ENCODE measurements at regions not wholly inside any gene's neighbourhood (a gene's known extent, or its start where the extent isn't known, plus 50 kb on each side); places are given as distances from the start of the nearest gene placed in this dataset.

GRCh38 chr14:101185946-101186345, 282.4 kb upstream of the RTL1 start:
- no peak overlapping the region for H3K4me2 ChIP-seq (ENCODE audit: low read length)
- H3K27ac ChIP-seq (ENCODE audit: low read length), result no peak overlapping the region
- no peak overlapping the region for H3K4me3 ChIP-seq (ENCODE audit: low read length)
- H3K27me3 ChIP-seq (ENCODE audit: insufficient read depth, low read depth, low read length), result no peaks in the 10 kb centered on the region
- no peaks in the 10 kb centered on the region for H4K20me1 ChIP-seq (ENCODE audit: insufficient read depth)
- H3K36me3 ChIP-seq (ENCODE audit: insufficient read depth, low read length), result no peaks in the 10 kb centered on the region
- H3K9me3 ChIP-seq (ENCODE audit: low read length), result no peaks in the 10 kb centered on the region
- H3K9ac ChIP-seq (ENCODE audit: low read length), result no peak overlapping the region
- TF ChIP-seq REST (IDR thresholded peaks at IDR 0.05; ENCODE audit: borderline replicate concordance), result no peak
- no peak for TF ChIP-seq MXI1 (conservative IDR thresholded peaks at IDR 0.05; ENCODE audit: poor library complexity, severe bottlenecking)
- TF ChIP-seq POLR2AphosphoS5 (IDR thresholded peaks at IDR 0.05), result no peak
- no peak for TF ChIP-seq RAD21 (conservative IDR thresholded peaks at IDR 0.05)
- no peak for TF ChIP-seq TAF1 (IDR thresholded peaks at IDR 0.05; ENCODE audit: low read depth)
- no peak for TF ChIP-seq SMC3 (conservative IDR thresholded peaks at IDR 0.05; ENCODE audit: poor library complexity)
- no peak for TF ChIP-seq EP300 (conservative IDR thresholded peaks at IDR 0.05; ENCODE audit: poor library complexity, severe bottlenecking)
- TF ChIP-seq EZH2 (IDR thresholded peaks at IDR 0.05; ENCODE audit: borderline replicate concordance, insufficient read depth, low read length, poor library complexity, severe bottlenecking), result no peak
- TF ChIP-seq CTCF (IDR thresholded peaks at IDR 0.05; ENCODE audit: poor library complexity, severe bottlenecking), result no peak
- no peaks in the 10 kb centered on the region for H3K79me2 ChIP-seq (replicated peaks; ENCODE audit: insufficient read depth, low read length)
- H3K9me2 ChIP-seq (ENCODE audit: insufficient read depth, low read length), result no peaks in the 10 kb centered on the region
- peaks cover 5% of the 10 kb centered on the region for H3F3A ChIP-seq (ENCODE audit: insufficient read depth, low read length, poor library complexity, severe bottlenecking)
- no peak overlapping the region for H2AFZ ChIP-seq (ENCODE audit: low read depth, low read length)

GRCh38 chr14:101186544-101186943, 283.0 kb upstream of the RTL1 start:
- Histone ChIP-seq H4K20me1 (ENCODE audit: insufficient read depth) (no peaks in the 10 kb centered on the region), H3K79me2 (replicated peaks; ENCODE audit: insufficient read depth, low read length) (no peaks in the 10 kb centered on the region), H2AFZ (ENCODE audit: low read depth, low read length) (no peak overlapping the region), H3K4me2 (ENCODE audit: low read length) (no peak overlapping the region), H3K36me3 (ENCODE audit: insufficient read depth, low read length) (no peaks in the 10 kb centered on the region), H3K27me3 (ENCODE audit: insufficient read depth, low read depth, low read length) (no peaks in the 10 kb centered on the region), H3K4me3 (ENCODE audit: low read length) (peak overlapping the region; percentile 15), H3K27ac (ENCODE audit: low read length) (peak overlapping the region; percentile 26), H3K9ac (ENCODE audit: low read length) (peak overlapping the region; percentile 29), H3F3A (ENCODE audit: insufficient read depth, low read length, poor library complexity, severe bottlenecking) (peaks cover 5% of the 10 kb centered on the region), H3K9me2 (ENCODE audit: insufficient read depth, low read length) (no peaks in the 10 kb centered on the region), H3K9me3 (ENCODE audit: low read length) (no peaks in the 10 kb centered on the region)
- no peak for TF ChIP-seq RAD21 (conservative IDR thresholded peaks at IDR 0.05)
- peak; percentile 19 for TF ChIP-seq SMC3 (conservative IDR thresholded peaks at IDR 0.05; ENCODE audit: poor library complexity)

Data from neural cell (in vitro differentiated cells).